Activated T-cell treated with anti-CD3 and anti-CD28 coated beads for 4 hours (primary cell): ENCODE measurements at regions not wholly inside any gene's neighbourhood (a gene's known extent, or its start where the extent isn't known, plus 50 kb on each side); places are given as distances from the start of the nearest gene placed in this dataset.
"Not testable (repeated sequence)": the region's sequence is repeated elsewhere in the genome, so short reads cannot be mapped to it uniquely, and the experiment has no call there.

ENCODE experiments used
- DNase-seq: peaks from one replicate; pipeline ENCODE4 v3.0.0-alpha.2; 2020

- no peak for DNase-seq
Measured at GRCh38 chr11:80719292-80719646, 1278.4 kb upstream of the TENM4 start.

- no peak for DNase-seq
Measured at GRCh38 chr11:80718611-80719291, 1277.9 kb upstream of the TENM4 start.

GRCh38 chr11:80702264-80702663 lies 1261.4 kb upstream of the TENM4 start:
- no peak for DNase-seq

GRCh38 chr11:80700386-80700785 lies 1259.6 kb upstream of the TENM4 start:
- no peak for DNase-seq

- not testable (repeated sequence) for DNase-seq
Measured at GRCh38 chr11:80699406-80700177, 1258.8 kb upstream of the TENM4 start.

GRCh38 chr11:80698637-80699036 lies 1257.8 kb upstream of the TENM4 start:
- DNase-seq = no peak

- no peak for DNase-seq
Measured at GRCh38 chr11:80694385-80694784, 1253.6 kb upstream of the TENM4 start.

- no peak for DNase-seq
Measured at GRCh38 chr11:80687941-80688340, 1247.1 kb upstream of the TENM4 start.

- DNase-seq = no peak
Measured at GRCh38 chr11:80686889-80687288, 1246.1 kb upstream of the TENM4 start.

- DNase-seq = no peak
Measured at GRCh38 chr11:80673566-80673965, 1232.7 kb upstream of the TENM4 start.

- no peak for DNase-seq
Measured at GRCh38 chr11:80669620-80670019, 1228.8 kb upstream of the TENM4 start.

- no peak for DNase-seq
Measured at GRCh38 chr11:80668039-80668438, 1227.2 kb upstream of the TENM4 start.

- DNase-seq = no peak
Measured at GRCh38 chr11:80655834-80656233, 1215.0 kb upstream of the TENM4 start.

- DNase-seq = no peak
Measured at GRCh38 chr11:80650966-80651365, 1210.1 kb upstream of the TENM4 start.

GRCh38 chr11:80649186-80649585 lies 1208.4 kb upstream of the TENM4 start:
- DNase-seq = no peak

- no peak for DNase-seq
Measured at GRCh38 chr11:80638296-80638695, 1197.5 kb upstream of the TENM4 start.

- DNase-seq = no peak
Measured at GRCh38 chr11:80637571-80637970, 1196.7 kb upstream of the TENM4 start.

GRCh38 chr11:80636999-80637398 lies 1196.2 kb upstream of the TENM4 start:
- DNase-seq = no peak

- no peak for DNase-seq
Measured at GRCh38 chr11:80635178-80635577, 1194.3 kb upstream of the TENM4 start.

- no peak for DNase-seq
Measured at GRCh38 chr11:80632691-80633090, 1191.9 kb upstream of the TENM4 start.

GRCh38 chr11:80632156-80632555 lies 1191.3 kb upstream of the TENM4 start:
- no peak for DNase-seq

- DNase-seq = no peak
Measured at GRCh38 chr11:80629466-80629865, 1188.6 kb upstream of the TENM4 start.

- no peak for DNase-seq
Measured at GRCh38 chr11:80627364-80627763, 1186.5 kb upstream of the TENM4 start.

- DNase-seq = no peak
Measured at GRCh38 chr11:80626721-80627120, 1185.9 kb upstream of the TENM4 start.

- DNase-seq = no peak
Measured at GRCh38 chr11:80625563-80625962, 1184.7 kb upstream of the TENM4 start.
